Sigmoid colon (tissue), 4 donors: ENCODE measurements at regions not wholly inside any gene's neighbourhood (a gene's known extent, or its start where the extent isn't known, plus 50 kb on each side); places are given as distances from the start of the nearest gene placed in this dataset.

Source experiments
- EP300 ChIP-seq, 4 donors: sonication (generic); formaldehyde crosslinking; IDR thresholded peaks; one replicate each; pipeline ENCODE4 v1.6.1; 2017; ENCODE audit warnings: antibody characterized with exemption in 4 of 4
- POLR2A ChIP-seq, 2 donors: fragments of 450-650 bp; IDR thresholded peaks; one replicate each; pipeline ENCODE4 v1.6.1; 2016; ENCODE audit warnings: antibody characterized with exemption in 2 of 2, mild to moderate bottlenecking in 2 of 2, moderate library complexity in 2 of 2
- TF ChIP-seq, protein P1 (sequence below), 4 experiments: fragments of 450-650 bp in 3 of 4; fragments of 200-600 bp in 1 of 4; IDR thresholded peaks; one replicate each; pipeline ENCODE4 v1.5.1; 2016 to 2019; ENCODE audit warnings: antibody characterized with exemption in 4 of 4, mild to moderate bottlenecking in 3 of 4, moderate library complexity in 2 of 4

DNA sequence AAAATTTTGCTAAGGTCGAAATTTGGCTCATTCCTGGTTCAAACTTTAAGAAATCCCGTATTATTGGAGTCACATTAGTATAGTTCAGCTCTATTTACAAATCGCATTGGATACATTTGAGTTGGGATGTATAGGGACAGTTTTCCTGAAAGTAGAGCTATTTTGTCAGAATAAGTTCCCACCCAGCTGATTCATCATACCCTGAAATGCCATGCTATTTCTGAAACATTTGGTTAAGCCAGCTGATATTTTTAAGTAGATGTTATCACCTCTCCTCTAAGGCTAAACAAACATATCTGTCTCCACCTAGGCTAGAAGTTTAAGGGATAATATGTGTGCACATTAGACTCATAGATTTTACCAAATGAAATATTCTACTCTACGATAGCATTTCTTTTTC, 226.2 kb upstream of the ARGLU1 start:
- TF ChIP-seq, protein P1, sequence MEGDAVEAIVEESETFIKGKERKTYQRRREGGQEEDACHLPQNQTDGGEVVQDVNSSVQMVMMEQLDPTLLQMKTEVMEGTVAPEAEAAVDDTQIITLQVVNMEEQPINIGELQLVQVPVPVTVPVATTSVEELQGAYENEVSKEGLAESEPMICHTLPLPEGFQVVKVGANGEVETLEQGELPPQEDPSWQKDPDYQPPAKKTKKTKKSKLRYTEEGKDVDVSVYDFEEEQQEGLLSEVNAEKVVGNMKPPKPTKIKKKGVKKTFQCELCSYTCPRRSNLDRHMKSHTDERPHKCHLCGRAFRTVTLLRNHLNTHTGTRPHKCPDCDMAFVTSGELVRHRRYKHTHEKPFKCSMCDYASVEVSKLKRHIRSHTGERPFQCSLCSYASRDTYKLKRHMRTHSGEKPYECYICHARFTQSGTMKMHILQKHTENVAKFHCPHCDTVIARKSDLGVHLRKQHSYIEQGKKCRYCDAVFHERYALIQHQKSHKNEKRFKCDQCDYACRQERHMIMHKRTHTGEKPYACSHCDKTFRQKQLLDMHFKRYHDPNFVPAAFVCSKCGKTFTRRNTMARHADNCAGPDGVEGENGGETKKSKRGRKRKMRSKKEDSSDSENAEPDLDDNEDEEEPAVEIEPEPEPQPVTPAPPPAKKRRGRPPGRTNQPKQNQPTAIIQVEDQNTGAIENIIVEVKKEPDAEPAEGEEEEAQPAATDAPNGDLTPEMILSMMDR (IDR thresholded peaks at IDR 0.05): no peak
- TF ChIP-seq POLR2A (IDR thresholded peaks at IDR 0.05) (no peak), EP300 (IDR thresholded peaks at IDR 0.05) (no peak)
